H9 (cell line): ENCODE measurements at regions not wholly inside any gene's neighbourhood (a gene's known extent, or its start where the extent isn't known, plus 50 kb on each side); places are given as distances from the start of the nearest gene placed in this dataset.

Source experiments
- DNase-seq: peaks from one replicate; pipeline ENCODE4 v3.0.0-alpha.2; 2017
- H2AFZ ChIP-seq: one replicate; pipeline ENCODE4 v1.6.1; 2013; ENCODE audit warnings: mild to moderate bottlenecking, low read length, control low read depth, moderate library complexity
- H2AK5ac ChIP-seq: 2 replicates; pipeline ENCODE4 v1.6.1; 2013; ENCODE audit warnings: low read length, control low read depth, mixed read lengths; ENCODE audit not compliant: insufficient read length
- H2BK120ac ChIP-seq: one replicate; pipeline ENCODE4 v1.6.1; 2013; ENCODE audit warnings: low read depth, mild to moderate bottlenecking, low read length, control low read depth, inconsistent platforms; ENCODE audit not compliant: poor library complexity, severe bottlenecking
- H2BK12ac ChIP-seq: 2 replicates; pipeline ENCODE4 v1.6.1; 2013; ENCODE audit warnings: low read length, control low read depth, mixed read lengths, low read depth; ENCODE audit not compliant: insufficient read length
- H2BK15ac ChIP-seq: 2 replicates; pipeline ENCODE4 v1.6.1; 2013; ENCODE audit warnings: low read depth, low read length, control low read depth
- H2BK20ac ChIP-seq: one replicate; pipeline ENCODE4 v1.6.1; 2013; ENCODE audit warnings: low read depth, mild to moderate bottlenecking, low read length, control low read depth, inconsistent platforms; ENCODE audit not compliant: poor library complexity, severe bottlenecking
- H2BK5ac ChIP-seq: 2 replicates; pipeline ENCODE4 v1.6.1; 2013; ENCODE audit warnings: low read length, control low read depth, mixed read lengths; ENCODE audit not compliant: insufficient read length
- H3K14ac ChIP-seq: 2 replicates; pipeline ENCODE4 v1.6.1; 2013; ENCODE audit warnings: low read length, control low read depth; ENCODE audit not compliant: insufficient read depth
- H3K18ac ChIP-seq: 2 replicates; pipeline ENCODE4 v1.6.1; 2013; ENCODE audit warnings: low read depth, mild to moderate bottlenecking, mixed read lengths, low read length, control low read depth; ENCODE audit not compliant: insufficient read length
- H3K23ac ChIP-seq: 2 replicates; pipeline ENCODE4 v1.6.1; 2013; ENCODE audit warnings: low read length, control low read depth, mixed read lengths, low read depth; ENCODE audit not compliant: insufficient read length
- H3K23me2 ChIP-seq: 2 replicates; pipeline ENCODE4 v1.6.1; 2013; ENCODE audit warnings: low read depth, mild to moderate bottlenecking, mixed read lengths, low read length, control low read depth; ENCODE audit not compliant: insufficient read length, poor library complexity, severe bottlenecking
- H3K27ac ChIP-seq: 2 replicates; pipeline ENCODE4 v1.5.1; 2013; ENCODE audit warnings: low read length, control low read depth, mixed read lengths, low read depth; ENCODE audit not compliant: insufficient read length
- H3K27me3 ChIP-seq: 2 replicates; pipeline ENCODE4 v1.6.1; 2013; ENCODE audit warnings: low read length, control low read depth, inconsistent platforms; ENCODE audit not compliant: insufficient read depth
- H3K4ac ChIP-seq: 2 replicates; pipeline ENCODE4 v1.6.1; 2013; ENCODE audit warnings: low read depth, mild to moderate bottlenecking, control low read depth, inconsistent platforms, low read length, moderate library complexity
- H3K4me1 ChIP-seq: 2 replicates; pipeline ENCODE4 v1.6.1; 2013; ENCODE audit warnings: low read length, control low read depth, inconsistent platforms; ENCODE audit not compliant: insufficient read depth
- H3K4me2 ChIP-seq: 2 replicates; pipeline ENCODE4 v1.6.1; 2013; ENCODE audit warnings: low read length, control low read depth, mixed read lengths; ENCODE audit not compliant: insufficient read length, insufficient read depth
- H3K56ac ChIP-seq: 2 replicates; pipeline ENCODE4 v1.6.1; 2013; ENCODE audit warnings: low read depth, mild to moderate bottlenecking, mixed read lengths, low read length, control low read depth; ENCODE audit not compliant: insufficient read length
- H3K79me1 ChIP-seq: 2 replicates; pipeline ENCODE4 v1.6.1; 2013; ENCODE audit warnings: low read depth, mild to moderate bottlenecking, moderate library complexity, low read length, control low read depth, inconsistent platforms; ENCODE audit not compliant: insufficient read depth, poor library complexity, severe bottlenecking
- H3K79me2 ChIP-seq: 2 replicates; pipeline ENCODE4 v1.6.1; 2013; ENCODE audit warnings: low read length, control low read depth, inconsistent platforms; ENCODE audit not compliant: insufficient read depth
- H3K9ac ChIP-seq: 2 replicates; pipeline ENCODE4 v1.6.1; 2013; ENCODE audit warnings: low read length, control low read depth, mixed read lengths; ENCODE audit not compliant: insufficient read length; ENCODE audit errors: extremely low read depth
- H3K9me3 ChIP-seq: one replicate; pipeline ENCODE4 v1.6.1; 2013; ENCODE audit warnings: low read depth, low read length, inconsistent platforms; ENCODE audit not compliant: control insufficient read depth
- H3T11ph ChIP-seq: one replicate; pipeline ENCODE4 v1.6.1; 2013; ENCODE audit warnings: mild to moderate bottlenecking, low read length, control low read depth, inconsistent platforms
- H4K20me1 ChIP-seq: one replicate; pipeline ENCODE4 v1.6.1; 2013; ENCODE audit not compliant: control insufficient read depth, insufficient read length, insufficient read depth
- H4K5ac ChIP-seq: 2 replicates; pipeline ENCODE4 v1.6.1; 2013; ENCODE audit warnings: low read depth, mild to moderate bottlenecking, mixed read lengths, low read length, control low read depth; ENCODE audit not compliant: insufficient read length
- H4K8ac ChIP-seq: replicated peaks from 2 replicates; pipeline ENCODE4 v1.6.1; 2013; ENCODE audit warnings: low read length, control low read depth, mixed read lengths, low read depth; ENCODE audit not compliant: insufficient read length
- H4K91ac ChIP-seq: 2 replicates; pipeline ENCODE4 v1.6.1; 2013; ENCODE audit warnings: low read depth, mild to moderate bottlenecking, moderate library complexity, mixed read lengths, low read length, control low read depth; ENCODE audit not compliant: insufficient read length
- H3K27ac Mint-ChIP-seq, 3 experiments: 2 replicates in 2 of 3; 3 replicates in 1 of 3; pipeline ENCODE4 v1.8.0; 2020 to 2021; ENCODE audit warnings: mixed read lengths in 3 of 3, mild to moderate bottlenecking in 1 of 3, moderate library complexity in 1 of 3
- H3K27me3 Mint-ChIP-seq: 2 replicates; pipeline ENCODE4 v1.8.0; 2021; ENCODE audit warnings: low read depth, mild to moderate bottlenecking, moderate library complexity, mixed read lengths
- H3K36me3 Mint-ChIP-seq, 3 experiments: 2 replicates in 2 of 3; 3 replicates in 1 of 3; pipeline ENCODE4 v1.8.0; 2020 to 2021; ENCODE audit warnings: low read depth in 3 of 3, mixed read lengths in 3 of 3; ENCODE audit not compliant: insufficient read depth in 1 of 3
- H3K4me1 Mint-ChIP-seq, 2 experiments: 2 replicates each; pipeline ENCODE4 v1.8.0; 2020; ENCODE audit warnings: mixed read lengths in 2 of 2
- H3K4me3 Mint-ChIP-seq, 2 experiments: 2 replicates in 1 of 2; 3 replicates in 1 of 2; pipeline ENCODE4 v1.8.0; 2020 to 2021; ENCODE audit warnings: mild to moderate bottlenecking in 2 of 2, mixed read lengths in 2 of 2, moderate library complexity in 1 of 2
- H3K9me3 Mint-ChIP-seq, 2 experiments: 2 replicates in 1 of 2; 3 replicates in 1 of 2; pipeline ENCODE4 v1.8.0; 2020; ENCODE audit warnings: mild to moderate bottlenecking in 2 of 2, mixed read lengths in 2 of 2, moderate library complexity in 1 of 2
- WGBS: extraction: QIAGEN DNeasy Blood & Tissue Kit; methylation state at CpG from one replicate; pipeline ENCODE4 v1.1.7; 2013; ENCODE audit warnings: missing lambda C conversion rate, low lambda C conversion rate, mixed read lengths; ENCODE audit not compliant: insufficient read length; ENCODE audit errors: extremely low coverage; 5-methylcytosine and 5-hydroxymethylcytosine counted together
- TF ChIP-seq, protein P1 (sequence below): fragments of 200-600 bp; sonication (generic); conservative IDR thresholded peaks from 3 replicates; pipeline ENCODE4 v1.8.0; 2021; ENCODE audit warnings: antibody characterized with exemption, mild to moderate bottlenecking

DNA sequence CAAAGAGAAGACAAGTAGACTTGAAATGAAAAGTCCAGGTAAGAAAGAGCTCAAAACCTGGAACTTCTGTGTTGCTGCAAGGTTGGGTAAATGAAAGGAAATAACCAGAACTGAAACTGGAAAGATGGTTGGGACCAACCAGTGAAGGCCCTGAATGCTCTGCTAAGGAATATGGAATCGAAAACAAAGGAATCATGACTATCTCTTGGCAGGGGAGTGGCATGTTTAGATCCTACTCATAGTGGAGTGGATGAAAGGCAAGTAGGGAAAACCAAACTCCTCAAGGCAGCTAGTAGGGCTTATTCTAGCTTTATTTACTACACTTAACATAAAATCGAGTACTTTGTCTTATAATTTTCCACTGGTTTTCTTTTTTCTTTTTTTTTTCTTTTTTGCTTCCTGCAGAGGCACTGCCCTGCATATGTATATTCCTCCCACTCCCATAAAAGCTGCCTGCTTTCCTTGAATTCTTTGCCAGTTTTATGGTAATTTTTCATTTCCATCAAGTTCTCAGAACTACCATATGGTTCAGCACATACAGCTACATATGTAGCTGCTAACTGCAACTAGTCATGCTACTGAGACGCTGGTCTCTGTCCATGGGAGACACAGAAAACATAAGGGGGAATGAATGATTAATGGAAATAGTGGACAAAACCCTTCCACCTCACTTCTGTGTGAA is 247.1 kb upstream of the TMTC1 start:
- no peak overlapping the region for H3K18ac ChIP-seq
- no peak overlapping the region for H4K91ac ChIP-seq
- H3K79me2 ChIP-seq = no peaks in the 10 kb centered on the region
- no peak overlapping the region for H3K9ac ChIP-seq
- H2AFZ ChIP-seq = no peak overlapping the region
- Mint-ChIP-seq H3K27me3 (no peaks in the 10 kb centered on the region), H3K27ac (no peak overlapping the region), H3K4me1 (no peaks in the 10 kb centered on the region; a peak in 2 of 4 replicates), H3K36me3 (no peaks in the 10 kb centered on the region; a peak in 1 of 7 replicates), H3K9me3 (0 out of 5 replicates have a peak, but pooled peaks cover 0 to 2% of the 10 kb centered on the region in 2 experiments), H3K4me3 (no peak overlapping the region)
- no peaks in the 10 kb centered on the region for H3K79me1 ChIP-seq
- H3K4me1 ChIP-seq = peaks cover 3% of the 10 kb centered on the region; the same call in 1 of the 2 replicates
- no peak overlapping the region for H3T11ph ChIP-seq
- no peak overlapping the region for H3K56ac ChIP-seq
- TF ChIP-seq, protein P1, sequence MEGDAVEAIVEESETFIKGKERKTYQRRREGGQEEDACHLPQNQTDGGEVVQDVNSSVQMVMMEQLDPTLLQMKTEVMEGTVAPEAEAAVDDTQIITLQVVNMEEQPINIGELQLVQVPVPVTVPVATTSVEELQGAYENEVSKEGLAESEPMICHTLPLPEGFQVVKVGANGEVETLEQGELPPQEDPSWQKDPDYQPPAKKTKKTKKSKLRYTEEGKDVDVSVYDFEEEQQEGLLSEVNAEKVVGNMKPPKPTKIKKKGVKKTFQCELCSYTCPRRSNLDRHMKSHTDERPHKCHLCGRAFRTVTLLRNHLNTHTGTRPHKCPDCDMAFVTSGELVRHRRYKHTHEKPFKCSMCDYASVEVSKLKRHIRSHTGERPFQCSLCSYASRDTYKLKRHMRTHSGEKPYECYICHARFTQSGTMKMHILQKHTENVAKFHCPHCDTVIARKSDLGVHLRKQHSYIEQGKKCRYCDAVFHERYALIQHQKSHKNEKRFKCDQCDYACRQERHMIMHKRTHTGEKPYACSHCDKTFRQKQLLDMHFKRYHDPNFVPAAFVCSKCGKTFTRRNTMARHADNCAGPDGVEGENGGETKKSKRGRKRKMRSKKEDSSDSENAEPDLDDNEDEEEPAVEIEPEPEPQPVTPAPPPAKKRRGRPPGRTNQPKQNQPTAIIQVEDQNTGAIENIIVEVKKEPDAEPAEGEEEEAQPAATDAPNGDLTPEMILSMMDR = no peak
- no peaks in the 10 kb centered on the region for H4K20me1 ChIP-seq
- no peaks in the 10 kb centered on the region; the same call in 1 of the 2 replicates for H3K27me3 ChIP-seq
- H2AK5ac ChIP-seq = no peak overlapping the region
- H2BK12ac ChIP-seq = no peak overlapping the region
- H2BK5ac ChIP-seq = no peak overlapping the region
- H3K23ac ChIP-seq = no peak overlapping the region
- H3K14ac ChIP-seq = no peak overlapping the region
- H3K27ac ChIP-seq = no peak overlapping the region
- H2BK15ac ChIP-seq = no peak overlapping the region
- no CpG with 5 or more reads among the region's 3 CpGs for whole genome bisulfite sequencing
- no peak for DNase-seq
- H2BK120ac ChIP-seq = no peak overlapping the region
- no peak overlapping the region for H4K8ac ChIP-seq
- H3K9me3 ChIP-seq = no peaks in the 10 kb centered on the region
- no peaks in the 10 kb centered on the region for H3K23me2 ChIP-seq
- H3K4me2 ChIP-seq = no peak overlapping the region
- no peak overlapping the region for H2BK20ac ChIP-seq
- no peak overlapping the region for H3K4ac ChIP-seq
- H4K5ac ChIP-seq = no peak overlapping the region
